Ishikawa (cell line): ENCODE measurements at regions not wholly inside any gene's neighbourhood (a gene's known extent, or its start where the extent isn't known, plus 50 kb on each side); places are given as distances from the start of the nearest gene placed in this dataset.

Experiments
- CEBPB ChIP-seq: IDR thresholded peaks from 2 replicates; pipeline ENCODE4 v1.6.1; 2012
- CREB1 ChIP-seq: IDR thresholded peaks from 2 replicates; pipeline ENCODE4 v1.6.1; 2012; ENCODE audit warnings: low read depth
- FOXM1 ChIP-seq: IDR thresholded peaks from 2 replicates; pipeline ENCODE4 v1.6.1; 2012; ENCODE audit warnings: low read depth, borderline replicate concordance
- MAX ChIP-seq: IDR thresholded peaks from 2 replicates; pipeline ENCODE4 v1.6.1; 2012
- NFIC ChIP-seq: IDR thresholded peaks from 2 replicates; pipeline ENCODE4 v1.6.1; 2012
- RAD21 ChIP-seq: IDR thresholded peaks from 2 replicates; pipeline ENCODE4 v1.6.1; 2012; ENCODE audit warnings: low read depth
- REST ChIP-seq: IDR thresholded peaks from 2 replicates; pipeline ENCODE4 v1.6.1; 2012; ENCODE audit warnings: low read depth, mild to moderate bottlenecking
- TAF1 ChIP-seq: IDR thresholded peaks from 2 replicates; pipeline ENCODE4 v1.6.1; 2012; ENCODE audit warnings: low read depth, mild to moderate bottlenecking
- YY1 ChIP-seq: IDR thresholded peaks from 2 replicates; pipeline ENCODE4 v1.6.1; 2012; ENCODE audit warnings: low read depth

DNA sequence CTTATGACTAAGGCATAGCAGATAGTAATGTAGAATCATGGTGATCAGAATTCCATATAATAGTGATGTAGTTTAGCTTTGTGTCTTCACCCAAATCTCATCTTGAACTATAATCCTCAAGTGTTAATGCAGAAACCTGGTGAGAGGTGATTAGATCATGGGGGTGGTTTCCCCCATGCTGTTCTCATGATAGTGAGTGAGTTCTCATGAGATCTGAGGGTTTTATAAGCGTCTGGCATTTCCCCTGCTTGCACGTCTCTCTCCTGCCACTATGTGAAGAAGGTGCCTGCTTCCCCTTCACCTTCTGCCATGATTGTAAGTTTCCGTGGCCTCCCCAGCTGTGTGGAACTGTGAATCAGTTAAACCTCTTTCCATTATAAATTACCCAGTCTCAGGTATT, 138.7 kb upstream of the CBLB start:
- TF ChIP-seq REST = no peak
- no peak for TF ChIP-seq NFIC
- TF ChIP-seq CREB1 = no peak
- TF ChIP-seq CEBPB = no peak
- no peak for TF ChIP-seq MAX
- TF ChIP-seq YY1 = no peak
- no peak for TF ChIP-seq TAF1
- TF ChIP-seq FOXM1 = no peak
- no peak for TF ChIP-seq RAD21
